ENCODE measurements at regions not wholly inside any gene's neighbourhood (a gene's known extent, or its start where the extent isn't known, plus 50 kb on each side); places are given as distances from the start of the nearest gene placed in this dataset.

GRCh38 chr1:234554218-234554697, 55.7 kb downstream of the IRF2BP2 start:
- TF ChIP-seq GATA1 (IDR thresholded peaks at IDR 0.05; ENCODE audit: low read depth, low read length) = no peak
- no peak for TF ChIP-seq POLR2A (IDR thresholded peaks at IDR 0.05; ENCODE audit: low read length)
- no peak for DNase-seq

- peak in 1 of 2 experiments; percentile 22 for DNase-seq
- TF ChIP-seq POLR2A (IDR thresholded peaks at IDR 0.05; ENCODE audit: low read length) = no peak
- no peak for TF ChIP-seq GATA1 (IDR thresholded peaks at IDR 0.05; ENCODE audit: low read depth, low read length)
These were observed 56.5 kb downstream of the IRF2BP2 start for GRCh38 chr1:234553240-234554188.

GRCh38 chr1:234551032-234551378, 59.0 kb downstream of the IRF2BP2 start:
- DNase-seq = no peak
- TF ChIP-seq POLR2A (IDR thresholded peaks at IDR 0.05; ENCODE audit: low read length) (no peak), GATA1 (IDR thresholded peaks at IDR 0.05; ENCODE audit: low read depth, low read length) (no peak)

GRCh38 chr1:234550341-234551031, 59.5 kb downstream of the IRF2BP2 start:
- no peak for TF ChIP-seq POLR2A (IDR thresholded peaks at IDR 0.05; ENCODE audit: low read length)
- TF ChIP-seq GATA1 (IDR thresholded peaks at IDR 0.05; ENCODE audit: low read depth, low read length) = no peak
- no peak for DNase-seq

- DNase-seq = no peak
- TF ChIP-seq POLR2A (IDR thresholded peaks at IDR 0.05; ENCODE audit: low read length) = no peak
- TF ChIP-seq GATA1 (IDR thresholded peaks at IDR 0.05; ENCODE audit: low read depth, low read length) = no peak
These were observed 60.4 kb downstream of the IRF2BP2 start for GRCh38 chr1:234549447-234550021.

- DNase-seq = no peak
- TF ChIP-seq POLR2A (IDR thresholded peaks at IDR 0.05; ENCODE audit: low read length) (no peak), GATA1 (IDR thresholded peaks at IDR 0.05; ENCODE audit: low read depth, low read length) (no peak)
These were observed 62.8 kb downstream of the IRF2BP2 start for GRCh38 chr1:234546890-234547788.

GRCh38 chr1:234546387-234546704, 63.6 kb downstream of the IRF2BP2 start:
- no peak for DNase-seq
- no peak for TF ChIP-seq GATA1 (IDR thresholded peaks at IDR 0.05; ENCODE audit: low read depth, low read length)
- no peak for TF ChIP-seq POLR2A (IDR thresholded peaks at IDR 0.05; ENCODE audit: low read length)

GRCh38 chr1:234545517-234546386, 64.2 kb downstream of the IRF2BP2 start:
- DNase-seq = peak; percentile 52 to 78
- TF ChIP-seq GATA1 (IDR thresholded peaks at IDR 0.05; ENCODE audit: low read depth, low read length) (no peak), POLR2A (IDR thresholded peaks at IDR 0.05; ENCODE audit: low read length) (no peak)

- peak; percentile 73 to 92 for DNase-seq
- TF ChIP-seq GATA1 (IDR thresholded peaks at IDR 0.05; ENCODE audit: low read depth, low read length) (no peak), POLR2A (IDR thresholded peaks at IDR 0.05; ENCODE audit: low read length) (no peak)
These were observed 65.2 kb upstream of the TARBP1 start for GRCh38 chr1:234544087-234544579.

- peak; percentile 24 to 63 for DNase-seq
- no peak for TF ChIP-seq GATA1 (IDR thresholded peaks at IDR 0.05; ENCODE audit: low read depth, low read length)
- no peak for TF ChIP-seq POLR2A (IDR thresholded peaks at IDR 0.05; ENCODE audit: low read length)
These were observed 64.6 kb upstream of the TARBP1 start for GRCh38 chr1:234543442-234544086.

- DNase-seq = no peak
- no peak for TF ChIP-seq POLR2A (IDR thresholded peaks at IDR 0.05; ENCODE audit: low read length)
- TF ChIP-seq GATA1 (IDR thresholded peaks at IDR 0.05; ENCODE audit: low read depth, low read length) = no peak
These were observed 63.4 kb upstream of the TARBP1 start for GRCh38 chr1:234542211-234542850.

Data from erythroblast (primary cell).